ENCODE measurements at regions not wholly inside any gene's neighbourhood (a gene's known extent, or its start where the extent isn't known, plus 50 kb on each side); places are given as distances from the start of the nearest gene placed in this dataset.
"Not testable (repeated sequence)": the region's sequence is repeated elsewhere in the genome, so short reads cannot be mapped to it uniquely, and the experiment has no call there.

- no peak for DNase-seq (ENCODE audit: low read depth in 3 of 3)
These were observed 156.3 kb upstream of the MVB12B start for GRCh38 chr9:126170286-126170823.

- DNase-seq (ENCODE audit: low read depth in 3 of 3): no peak
These were observed 155.0 kb upstream of the MVB12B start for GRCh38 chr9:126171641-126172040.

GRCh38 chr9:126173401-126173800 is 153.2 kb upstream of the MVB12B start:
- no peak for DNase-seq (ENCODE audit: low read depth in 3 of 3)

- DNase-seq (ENCODE audit: low read depth in 3 of 3): no peak
These were observed 152.7 kb upstream of the MVB12B start for GRCh38 chr9:126173929-126174328.

- DNase-seq (ENCODE audit: low read depth in 3 of 3): no peak
These were observed 143.4 kb upstream of the MVB12B start for GRCh38 chr9:126183266-126183665.

- not testable (repeated sequence) for DNase-seq (ENCODE audit: low read depth in 3 of 3)
These were observed 135.6 kb upstream of the MVB12B start for GRCh38 chr9:126190994-126191393.

- no peak for DNase-seq (ENCODE audit: low read depth in 3 of 3)
These were observed 127.8 kb upstream of the MVB12B start for GRCh38 chr9:126198854-126199253.

- DNase-seq (ENCODE audit: low read depth in 3 of 3): no peak
These were observed 123.3 kb upstream of the MVB12B start for GRCh38 chr9:126203313-126203712.

- DNase-seq (ENCODE audit: low read depth in 3 of 3): no peak
These were observed 122.4 kb upstream of the MVB12B start for GRCh38 chr9:126204197-126204596.

- no peak for DNase-seq (ENCODE audit: low read depth in 3 of 3)
These were observed 121.9 kb upstream of the MVB12B start for GRCh38 chr9:126204708-126205225.

- DNase-seq (ENCODE audit: low read depth in 3 of 3): no peak
These were observed 121.4 kb upstream of the MVB12B start for GRCh38 chr9:126205265-126205664.

- no peak for DNase-seq (ENCODE audit: low read depth in 3 of 3)
These were observed 120.7 kb upstream of the MVB12B start for GRCh38 chr9:126205845-126206498.

GRCh38 chr9:126207256-126207655 is 119.4 kb upstream of the MVB12B start:
- DNase-seq (ENCODE audit: low read depth in 3 of 3): no peak

GRCh38 chr9:126208216-126208758 is 118.3 kb upstream of the MVB12B start:
- DNase-seq (ENCODE audit: low read depth in 3 of 3): no peak

- no peak for DNase-seq (ENCODE audit: low read depth in 3 of 3)
These were observed 115.1 kb upstream of the MVB12B start for GRCh38 chr9:126211441-126212074.

- no peak for DNase-seq (ENCODE audit: low read depth in 3 of 3)
These were observed 111.1 kb upstream of the MVB12B start for GRCh38 chr9:126215486-126215885.

GRCh38 chr9:126216826-126217225 is 109.8 kb upstream of the MVB12B start:
- no peak for DNase-seq (ENCODE audit: low read depth in 3 of 3)

GRCh38 chr9:126217250-126217653 is 109.4 kb upstream of the MVB12B start:
- no peak for DNase-seq (ENCODE audit: low read depth in 3 of 3)

- no peak for DNase-seq (ENCODE audit: low read depth in 3 of 3)
These were observed 108.8 kb upstream of the MVB12B start for GRCh38 chr9:126217797-126218196.

- no peak for DNase-seq (ENCODE audit: low read depth in 3 of 3)
These were observed 108.1 kb upstream of the MVB12B start for GRCh38 chr9:126218359-126219125.

- no peak for DNase-seq (ENCODE audit: low read depth in 3 of 3)
These were observed 107.5 kb upstream of the MVB12B start for GRCh38 chr9:126219166-126219565.

- no peak for DNase-seq (ENCODE audit: low read depth in 3 of 3)
These were observed 107.0 kb upstream of the MVB12B start for GRCh38 chr9:126219648-126220063.

All from stimulated activated CD4-positive, alpha-beta T cell treated with anti-CD3 and anti-CD28 coated beads, TNF-alpha, amount 100 ng/mL, for 48 hours (primary cell).